Tibial artery (tissue), 4 donors: ENCODE measurements at regions not wholly inside any gene's neighbourhood (a gene's known extent, or its start where the extent isn't known, plus 50 kb on each side); places are given as distances from the start of the nearest gene placed in this dataset.
A peak's percentile ranks its signal among the peaks of the same experiment; 100 is the strongest.

Experiments used
- DNase-seq, 2 donors: peaks; one replicate each; pipeline ENCODE4 v3.0.0-alpha.2; 2019
- H3K27ac ChIP-seq, 2 donors: fragments of 200-600 bp; sonication (generic) in 1 of 2; 1 replicate in 1 of 2; 2 replicates in 1 of 2; pipeline ENCODE4 v1.5.1; 2018 to 2019; ENCODE audit warnings: mild to moderate bottlenecking in 1 of 2
- H3K27me3 ChIP-seq, 2 donors: fragments of 200-600 bp; sonication (generic) in 1 of 2; one replicate each; pipeline versions ENCODE4 v1.5.1 to v1.6.0; 2016 to 2019
- H3K36me3 ChIP-seq, 3 donors: fragments of 200-600 bp; sonication (generic) in 2 of 3; one replicate each; pipeline ENCODE4 v1.5.1; 2016 to 2019; ENCODE audit warnings: mild to moderate bottlenecking in 2 of 3
- H3K4me1 ChIP-seq, 4 donors: fragments of 200-600 bp; sonication (generic) in 2 of 4; 1 replicate in 3 of 4; 2 replicates in 1 of 4; pipeline ENCODE4 v1.5.1; 2016 to 2019
- H3K4me3 ChIP-seq, 2 donors: fragments of 200-600 bp; sonication (generic) in 1 of 2; 1 replicate in 1 of 2; 2 replicates in 1 of 2; pipeline ENCODE4 v1.5.1; 2018 to 2019; ENCODE audit warnings: mild to moderate bottlenecking in 2 of 2
- H3K9me3 ChIP-seq, 3 donors: fragments of 200-600 bp; sonication (generic) in 1 of 3; one replicate each; pipeline ENCODE4 v1.5.1; 2016 to 2019
- intact Hi-C: fragments of 100-400 bp; cut with DNase I; formaldehyde crosslinking; loops from one replicate; pipeline ENCODE4 v1.15.0; 2023; ENCODE audit warnings: low total_unique reads
- TF ChIP-seq, protein P1 (sequence below), 2 experiments: fragments of 200-600 bp in 1 of 2; fragments of 450-650 bp in 1 of 2; IDR thresholded peaks; one replicate each; pipeline ENCODE4 v1.5.1; 2017 to 2019; ENCODE audit warnings: antibody characterized with exemption in 2 of 2, mild to moderate bottlenecking in 1 of 2, moderate library complexity in 1 of 2

DNA sequence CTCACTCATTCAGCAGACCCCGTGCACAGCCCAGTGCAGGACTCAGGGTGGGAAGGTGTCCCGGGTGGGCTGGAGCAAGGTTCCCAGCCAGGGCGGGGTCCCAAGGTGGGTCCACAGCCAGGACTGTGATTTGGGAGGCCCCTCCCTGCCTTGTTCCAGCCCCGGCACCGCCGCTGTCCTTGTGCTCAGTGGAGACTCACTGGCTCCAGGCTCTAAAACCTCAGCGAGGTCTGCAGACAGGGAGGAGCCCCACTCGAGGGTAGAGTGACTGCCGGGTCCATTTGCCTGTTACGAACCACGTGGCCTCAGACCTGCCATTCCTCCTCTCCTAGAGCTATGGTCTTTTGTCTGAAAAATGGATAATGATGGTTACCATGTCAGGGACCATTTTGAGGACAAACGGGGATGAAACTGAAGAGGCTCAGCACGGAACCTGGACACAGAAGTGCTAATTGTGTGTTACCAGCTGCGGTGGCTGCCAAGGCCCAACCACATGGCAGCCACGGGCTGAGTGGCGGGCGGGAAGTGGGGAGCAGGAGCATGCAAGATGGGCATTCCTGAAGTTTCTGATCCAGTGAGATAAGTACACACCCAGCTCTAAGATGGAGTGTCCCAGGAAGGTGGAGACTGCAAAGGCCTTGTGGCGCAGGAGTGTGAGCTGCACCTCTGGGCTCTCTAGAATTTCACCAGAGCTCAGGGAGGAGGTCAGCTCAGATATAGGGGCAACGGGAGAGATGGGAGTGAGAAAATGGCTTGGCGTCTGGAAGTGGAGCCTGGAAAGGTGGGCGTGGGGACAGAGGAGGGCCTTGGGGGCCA, 317.6 kb downstream of the SEC14L1 start:
- no peak overlapping the region for H3K4me3 ChIP-seq
- no peaks in the 10 kb centered on the region for H3K27me3 ChIP-seq
- H3K27ac ChIP-seq: no peak overlapping the region
- H3K9me3 ChIP-seq: no peaks in the 10 kb centered on the region
- H3K4me1 ChIP-seq: peaks cover 0 to 61% (median 10%) of the 10 kb centered on the region in 4 donors
- intact Hi-C loops: no loop called here
- no peaks in the 10 kb centered on the region for H3K36me3 ChIP-seq
- TF ChIP-seq, protein P1, sequence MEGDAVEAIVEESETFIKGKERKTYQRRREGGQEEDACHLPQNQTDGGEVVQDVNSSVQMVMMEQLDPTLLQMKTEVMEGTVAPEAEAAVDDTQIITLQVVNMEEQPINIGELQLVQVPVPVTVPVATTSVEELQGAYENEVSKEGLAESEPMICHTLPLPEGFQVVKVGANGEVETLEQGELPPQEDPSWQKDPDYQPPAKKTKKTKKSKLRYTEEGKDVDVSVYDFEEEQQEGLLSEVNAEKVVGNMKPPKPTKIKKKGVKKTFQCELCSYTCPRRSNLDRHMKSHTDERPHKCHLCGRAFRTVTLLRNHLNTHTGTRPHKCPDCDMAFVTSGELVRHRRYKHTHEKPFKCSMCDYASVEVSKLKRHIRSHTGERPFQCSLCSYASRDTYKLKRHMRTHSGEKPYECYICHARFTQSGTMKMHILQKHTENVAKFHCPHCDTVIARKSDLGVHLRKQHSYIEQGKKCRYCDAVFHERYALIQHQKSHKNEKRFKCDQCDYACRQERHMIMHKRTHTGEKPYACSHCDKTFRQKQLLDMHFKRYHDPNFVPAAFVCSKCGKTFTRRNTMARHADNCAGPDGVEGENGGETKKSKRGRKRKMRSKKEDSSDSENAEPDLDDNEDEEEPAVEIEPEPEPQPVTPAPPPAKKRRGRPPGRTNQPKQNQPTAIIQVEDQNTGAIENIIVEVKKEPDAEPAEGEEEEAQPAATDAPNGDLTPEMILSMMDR (IDR thresholded peaks at IDR 0.05): no peak
- DNase-seq: peak in 1 of 2 donors; percentile 59

DNA sequence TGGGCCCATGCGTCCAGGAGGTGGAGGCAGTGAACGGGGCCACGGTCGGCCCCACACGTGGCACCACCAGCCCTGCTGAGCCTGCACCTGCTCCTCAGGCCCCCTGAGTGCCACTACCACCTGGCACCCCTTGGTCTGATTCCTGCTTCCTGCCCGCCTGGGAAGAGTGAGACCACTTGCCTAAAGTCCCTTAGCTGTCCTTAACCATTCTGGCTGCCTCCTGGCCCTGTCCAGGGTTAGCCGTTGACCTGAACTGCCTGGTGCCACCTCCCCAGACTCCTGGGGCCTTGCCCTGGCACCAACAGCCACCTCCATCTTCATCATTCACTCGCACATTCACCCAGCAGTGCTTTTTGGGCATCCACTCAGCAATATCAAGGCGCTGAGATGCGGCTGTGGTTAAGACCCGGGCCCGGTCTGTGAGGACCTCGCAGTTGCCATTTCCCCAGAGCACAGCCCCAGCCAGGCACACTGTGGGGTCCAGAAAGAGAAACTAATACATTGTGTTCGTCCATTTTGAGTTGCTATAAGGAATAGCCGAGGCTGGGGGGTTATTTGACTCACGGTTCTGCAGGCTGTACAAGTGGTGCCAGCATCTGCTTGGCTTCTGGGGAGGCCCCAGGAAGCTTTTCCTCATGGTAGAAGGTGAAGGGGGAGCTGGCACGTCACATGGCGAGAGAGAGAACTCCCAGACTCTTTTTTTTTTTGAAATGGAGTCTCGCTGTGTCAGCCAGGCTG, 318.4 kb downstream of the SEC14L1 start:
- Histone ChIP-seq H3K36me3 (no peaks in the 10 kb centered on the region), H3K9me3 (no peaks in the 10 kb centered on the region), H3K27ac (no peak overlapping the region), H3K27me3 (no peaks in the 10 kb centered on the region), H3K4me1 (peaks cover 0 to 54% (median 9%) of the 10 kb centered on the region in 4 donors), H3K4me3 (no peak overlapping the region)
- no peak for DNase-seq
- TF ChIP-seq, protein P1 (IDR thresholded peaks at IDR 0.05): no peak
- intact Hi-C loops: no loop called here

DNA sequence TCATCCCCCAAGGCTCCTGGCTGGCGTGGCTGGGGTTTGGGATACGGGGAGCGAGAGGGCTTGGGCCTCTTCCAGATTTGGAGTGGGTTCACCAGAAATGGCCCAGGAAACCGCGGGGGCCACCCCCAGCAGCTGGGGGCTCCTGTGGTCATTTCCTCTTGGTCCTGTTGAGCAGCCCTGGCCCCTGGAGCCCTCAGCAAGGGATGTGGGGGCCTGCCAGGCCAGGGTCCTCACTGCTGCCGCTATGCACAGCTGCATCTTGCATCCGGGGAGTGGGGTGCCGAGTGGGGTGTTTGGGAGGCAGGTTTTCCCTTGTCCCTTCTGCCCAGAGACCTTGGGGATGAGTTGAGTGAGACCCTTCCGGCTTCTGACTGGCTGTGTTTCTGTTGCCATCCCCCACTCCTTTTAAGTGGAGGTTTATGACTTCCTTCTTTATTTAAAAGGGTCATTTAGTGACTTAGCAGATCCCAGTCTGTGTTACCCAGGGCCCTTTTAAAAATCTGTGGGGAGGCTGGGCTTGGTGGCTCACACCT, 319.8 kb downstream of the SEC14L1 start:
- Histone ChIP-seq H3K27me3 (no peaks in the 10 kb centered on the region), H3K4me3 (no peak overlapping the region), H3K4me1 (peaks cover 0 to 46% (median 10%) of the 10 kb centered on the region in 4 donors), H3K27ac (no peak overlapping the region), H3K36me3 (no peaks in the 10 kb centered on the region), H3K9me3 (no peaks in the 10 kb centered on the region)
- intact Hi-C loops: no loop called here
- TF ChIP-seq, protein P1 (IDR thresholded peaks at IDR 0.05): no peak
- no peak for DNase-seq

DNA sequence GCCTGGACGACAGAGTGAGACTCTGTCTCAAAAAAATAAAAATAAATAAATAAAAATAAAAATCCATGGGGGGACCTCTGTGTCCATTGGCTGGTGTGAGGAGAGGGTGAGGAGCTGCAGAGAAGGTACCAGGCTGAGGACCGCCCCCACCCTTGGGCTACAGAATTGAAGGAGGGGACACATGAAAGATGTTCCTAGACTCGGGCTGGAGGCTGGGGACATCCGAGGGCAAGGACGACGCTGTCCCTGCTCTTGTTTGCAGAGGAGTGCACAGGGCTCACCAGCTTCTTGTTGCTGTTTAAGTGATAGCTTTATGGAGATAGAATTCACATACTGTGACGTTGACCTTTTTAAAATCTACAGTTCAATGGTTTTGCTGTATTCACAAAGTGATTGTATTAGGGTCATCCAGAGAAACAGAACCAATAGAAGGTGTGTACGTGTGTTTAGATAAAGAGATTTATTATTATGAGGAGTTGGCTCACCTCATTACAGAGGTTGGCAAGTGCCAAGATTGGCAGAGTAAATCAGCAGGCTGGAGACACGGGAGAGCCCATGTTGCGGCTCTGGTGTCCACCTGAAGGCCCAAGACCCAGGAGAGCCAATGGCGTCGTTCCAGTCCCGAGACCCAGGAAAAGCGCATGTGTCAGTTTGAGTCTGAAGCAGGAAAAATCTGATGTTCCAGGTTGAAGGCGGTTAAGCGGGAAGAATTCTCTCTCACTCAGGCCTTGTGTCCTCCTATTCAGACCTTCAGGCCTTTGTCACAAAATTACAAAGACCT, 320.7 kb downstream of the SEC14L1 start:
- no peaks in the 10 kb centered on the region for H3K27me3 ChIP-seq
- no peaks in the 10 kb centered on the region for H3K36me3 ChIP-seq
- DNase-seq: no peak
- no peaks in the 10 kb centered on the region for H3K9me3 ChIP-seq
- no peak overlapping the region for H3K27ac ChIP-seq
- no peak overlapping the region for H3K4me3 ChIP-seq
- TF ChIP-seq, protein P1 (IDR thresholded peaks at IDR 0.05): no peak
- intact Hi-C loops: no loop called here
- H3K4me1 ChIP-seq: peaks cover 0 to 46% (median 17%) of the 10 kb centered on the region in 4 donors

DNA sequence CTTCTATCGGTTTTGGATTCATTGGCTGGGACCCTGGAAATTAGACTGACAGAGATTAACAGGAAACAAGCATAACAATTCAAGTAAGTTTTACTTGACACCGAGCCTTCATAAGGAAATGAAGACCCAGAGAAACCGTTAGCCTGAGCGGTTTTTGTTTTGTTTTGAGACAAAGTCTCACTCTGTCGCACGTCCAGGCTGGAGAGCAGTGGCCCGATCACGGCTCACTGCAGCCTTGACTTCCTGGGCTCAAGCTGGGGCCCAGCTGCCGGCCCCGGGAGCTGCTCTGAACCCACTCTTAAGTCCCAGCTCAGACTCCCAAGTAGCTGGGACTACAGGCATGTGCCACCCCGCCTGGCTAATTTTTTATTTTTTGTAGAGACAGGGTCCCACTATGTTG, 321.3 kb downstream of the SEC14L1 start:
- Histone ChIP-seq H3K4me3 (no peak overlapping the region), H3K36me3 (no peaks in the 10 kb centered on the region), H3K4me1 (peaks cover 0 to 46% (median 20%) of the 10 kb centered on the region in 4 donors), H3K27me3 (no peaks in the 10 kb centered on the region), H3K9me3 (no peaks in the 10 kb centered on the region), H3K27ac (no peak overlapping the region)
- DNase-seq: no peak
- intact Hi-C loops: no loop called here
- TF ChIP-seq, protein P1 (IDR thresholded peaks at IDR 0.05): no peak
